Spleen (tissue), 11 donors: ENCODE measurements at regions not wholly inside any gene's neighbourhood (a gene's known extent, or its start where the extent isn't known, plus 50 kb on each side); places are given as distances from the start of the nearest gene placed in this dataset.
"Not testable (repeated sequence)": the region's sequence is repeated elsewhere in the genome, so short reads cannot be mapped to it uniquely, and the experiment has no call there.

Source experiments
- DNase-seq: peaks from one replicate; pipeline ENCODE4 v3.0.0-alpha.2; 2020
- H3K27ac ChIP-seq, 8 donors: fragments of 200-600 bp; sonication (generic) in 7 of 8; 1 replicate in 4 of 8; 2 replicates in 4 of 8; pipeline versions ENCODE4 v1.5.0 to v1.8.0; 2016 to 2021; ENCODE audit warnings: inconsistent platforms in 4 of 8, mild to moderate bottlenecking in 4 of 8, moderate library complexity in 1 of 8
- H3K27me3 ChIP-seq, 7 donors: fragments of 200-600 bp; sonication (generic) in 6 of 7; replicated peaks in 1 of 7; 1 replicate in 4 of 7; 2 replicates in 3 of 7; pipeline versions ENCODE4 v1.5.0 to v1.8.0; 2016 to 2021; ENCODE audit warnings: inconsistent platforms in 3 of 7, mild to moderate bottlenecking in 1 of 7
- H3K36me3 ChIP-seq, 6 donors: fragments of 200-600 bp; sonication (generic) in 5 of 6; 1 replicate in 4 of 6; 2 replicates in 2 of 6; pipeline versions ENCODE4 v1.5.0 to v1.8.0; 2016 to 2021; ENCODE audit warnings: inconsistent platforms in 2 of 6
- H3K4me1 ChIP-seq, 6 donors: fragments of 200-600 bp; sonication (generic) in 5 of 6; 1 replicate in 3 of 6; 2 replicates in 3 of 6; pipeline versions ENCODE4 v1.5.0 to v1.8.0; 2016 to 2021; ENCODE audit warnings: inconsistent platforms in 3 of 6
- H3K4me3 ChIP-seq, 8 donors: fragments of 200-600 bp; sonication (generic) in 7 of 8; 1 replicate in 4 of 8; 2 replicates in 4 of 8; pipeline versions ENCODE4 v1.5.0 to v1.8.0; 2016 to 2021; ENCODE audit warnings: inconsistent platforms in 4 of 8, mild to moderate bottlenecking in 4 of 8, moderate library complexity in 2 of 8
- H3K9me3 ChIP-seq, 8 donors: fragments of 200-600 bp; sonication (generic) in 7 of 8; 1 replicate in 4 of 8; 2 replicates in 4 of 8; pipeline versions ENCODE4 v1.5.0 to v1.8.0; 2016 to 2021; ENCODE audit warnings: inconsistent platforms in 4 of 8
- CTCF ChIP-seq, 11 experiments: fragments of 200-600 bp in 7 of 11; fragments of 450-650 bp in 4 of 11; sonication (generic) in 4 of 11; IDR thresholded peaks in 8 of 11; conservative IDR thresholded peaks in 3 of 11; 1 replicate in 7 of 11; 2 replicates in 4 of 11; pipeline versions ENCODE4 v1.4.0 to v1.8.0; 2016 to 2021; ENCODE audit warnings: antibody characterized with exemption in 11 of 11, inconsistent platforms in 4 of 11, mild to moderate bottlenecking in 1 of 11
- POLR2A ChIP-seq, 3 donors: fragments of 450-650 bp; IDR thresholded peaks; one replicate each; pipeline ENCODE4 v1.5.1; 2017; ENCODE audit warnings: antibody characterized with exemption in 3 of 3, mild to moderate bottlenecking in 1 of 3
- POLR2AphosphoS5 ChIP-seq, 3 donors: sonication (generic); formaldehyde crosslinking; IDR thresholded peaks; one replicate each; pipeline ENCODE4 v1.5.1; 2017; ENCODE audit warnings: antibody characterized with exemption in 3 of 3
- WGBS, 5 donors: extraction: QIAGEN DNeasy Blood & Tissue Kit in 3 of 5; methylation state at CpG; one replicate each; pipeline versions ENCODE4 v1.1.5 to v1.1.7; 2013 to 2018; 5-methylcytosine and 5-hydroxymethylcytosine counted together
- intact Hi-C: fragments of 100-400 bp; cut with DNase I; formaldehyde crosslinking; loops from one replicate; pipeline ENCODE4 v1.15.0; 2023; ENCODE audit warnings: low total_unique reads
- donor health status: healthy with polysubstance abuse.
- donor health status: DM: no; HTN: no; CAD: no; lungs with moderate emphysema.
- donor health status: DM: no; HTN: no; CAD: no.
- donor health status: Bipolar disorder and iron deficiency.
- donor health status: healthy.
- donor health status: DM: no; HTN: no; CAD: no.
- donor health status: DM: yes; HTN: yes; CAD: no.

DNA sequence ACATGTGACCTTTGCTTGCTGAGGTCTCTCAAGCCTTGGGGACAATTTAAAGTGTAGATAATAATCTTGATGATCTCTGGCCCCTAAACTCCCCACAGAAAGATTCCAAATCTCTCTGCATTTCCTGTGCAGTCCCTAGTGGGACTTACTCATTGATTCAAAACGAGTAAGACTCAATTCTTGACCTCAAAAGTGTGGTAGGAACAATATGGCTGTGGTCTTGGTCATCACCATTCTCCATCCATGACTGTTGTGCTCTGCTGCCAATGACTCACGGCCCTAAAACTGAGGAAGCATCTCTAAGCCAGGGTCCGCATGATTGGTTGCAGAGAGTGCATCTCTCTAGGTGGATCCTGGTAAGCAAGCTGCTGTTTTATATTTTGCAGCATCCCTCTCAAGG lies 268.0 kb downstream of the PTGER3 start:
- Histone ChIP-seq H3K9me3 (no peaks in the 10 kb centered on the region), H3K4me3 (no peak overlapping the region), H3K27me3 (no peaks in the 10 kb centered on the region), H3K36me3 (no peaks in the 10 kb centered on the region), H3K4me1 (no peaks in the 10 kb centered on the region), H3K27ac (no peak overlapping the region)
- WGBS, 5 donors: 62 to 77% (median 70%) methylated on average over 3 of the region's 3 CpGs
- TF ChIP-seq CTCF (IDR thresholded peaks at IDR 0.05 in 8 of 11, conservative IDR thresholded peaks at IDR 0.05 in 3 of 11): no peak
- no peak for TF ChIP-seq POLR2A (IDR thresholded peaks at IDR 0.05)
- no peak for TF ChIP-seq POLR2AphosphoS5 (IDR thresholded peaks at IDR 0.05)
- intact Hi-C loops: no loop called here
- no peak for DNase-seq

- Histone ChIP-seq H3K9me3 (no peaks in the 10 kb centered on the region), H3K36me3 (no peaks in the 10 kb centered on the region), H3K27me3 (no peaks in the 10 kb centered on the region), H3K27ac (no peak overlapping the region), H3K4me3 (no peak overlapping the region), H3K4me1 (no peaks in the 10 kb centered on the region)
- intact Hi-C loops: no loop called here
- WGBS, 5 donors: 68 to 96% (median 79%) methylated on average over 1 of the region's 1 CpG
- TF ChIP-seq POLR2A (IDR thresholded peaks at IDR 0.05) (no peak), CTCF (IDR thresholded peaks at IDR 0.05 in 8 of 11, conservative IDR thresholded peaks at IDR 0.05 in 3 of 11) (no peak), POLR2AphosphoS5 (IDR thresholded peaks at IDR 0.05) (no peak)
- no peak for DNase-seq
Measured at GRCh38 chr1:70785287-70785686, 262.3 kb downstream of the PTGER3 start.

DNA sequence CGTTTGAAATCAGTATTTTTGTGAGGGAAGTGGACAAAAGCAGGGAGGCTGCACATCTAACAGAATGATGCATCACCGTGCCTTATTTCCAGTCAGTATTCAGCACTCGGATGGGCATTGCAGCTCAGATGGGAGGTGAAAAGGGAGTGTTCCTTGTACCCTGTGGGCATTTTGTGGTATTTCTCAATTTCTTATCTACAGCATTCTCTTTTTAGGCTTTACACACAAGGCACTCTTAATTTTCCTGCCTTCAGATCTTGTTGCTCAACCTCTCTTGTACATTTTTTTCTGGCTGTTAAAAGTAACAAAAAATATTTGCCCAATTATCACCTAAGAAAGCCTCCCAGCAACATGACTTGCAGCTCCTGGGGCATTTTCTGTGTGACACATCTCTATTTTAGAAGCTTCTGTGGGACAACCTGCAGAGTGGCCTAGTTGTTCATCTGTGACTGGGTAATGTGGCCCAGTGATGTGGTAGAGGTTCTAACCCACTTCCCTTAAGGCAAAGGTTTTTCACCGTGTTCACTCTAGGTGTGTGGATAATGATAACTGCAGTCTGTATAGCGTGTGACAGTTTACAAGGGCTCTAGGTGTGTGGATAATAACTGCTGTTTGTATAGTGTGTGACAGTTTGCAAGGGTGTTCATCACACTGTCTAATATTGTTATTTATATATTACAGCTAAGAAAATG lies 257.2 kb downstream of the PTGER3 start:
- DNase-seq: no peak

GRCh38 chr1:70795064-70795463 lies 252.6 kb downstream of the PTGER3 start:
- H3K27me3 ChIP-seq, DNase-seq, H3K27ac ChIP-seq, H3K36me3 ChIP-seq, intact Hi-C loops, H3K4me1 ChIP-seq, H3K4me3 ChIP-seq: not testable (repeated sequence)
- H3K9me3 ChIP-seq: peaks cover 0 to 19% (median 1%) of the 10 kb centered on the region in 8 donors
- WGBS, 5 donors: 68 to 90% (median 69%) methylated on average over 1 of the region's 1 CpG

More for the DNA sequence above, 257.2 kb downstream of the PTGER3 start:
- Histone ChIP-seq H3K27ac (no peak overlapping the region), H3K4me1 (no peaks in the 10 kb centered on the region), H3K4me3 (no peak overlapping the region), H3K27me3 (no peaks in the 10 kb centered on the region), H3K9me3 (peaks cover 0 to 3% (median 0%) of the 10 kb centered on the region in 8 donors), H3K36me3 (no peaks in the 10 kb centered on the region)
- intact Hi-C loops: no loop called here
- 64 to 81% (median 75%) methylated on average over 5 of the region's 5 CpGs for WGBS, 5 donors
- no peak for TF ChIP-seq POLR2AphosphoS5 (IDR thresholded peaks at IDR 0.05)
- no peak for TF ChIP-seq CTCF (IDR thresholded peaks at IDR 0.05 in 8 of 11, conservative IDR thresholded peaks at IDR 0.05 in 3 of 11)
- no peak for TF ChIP-seq POLR2A (IDR thresholded peaks at IDR 0.05)

DNA sequence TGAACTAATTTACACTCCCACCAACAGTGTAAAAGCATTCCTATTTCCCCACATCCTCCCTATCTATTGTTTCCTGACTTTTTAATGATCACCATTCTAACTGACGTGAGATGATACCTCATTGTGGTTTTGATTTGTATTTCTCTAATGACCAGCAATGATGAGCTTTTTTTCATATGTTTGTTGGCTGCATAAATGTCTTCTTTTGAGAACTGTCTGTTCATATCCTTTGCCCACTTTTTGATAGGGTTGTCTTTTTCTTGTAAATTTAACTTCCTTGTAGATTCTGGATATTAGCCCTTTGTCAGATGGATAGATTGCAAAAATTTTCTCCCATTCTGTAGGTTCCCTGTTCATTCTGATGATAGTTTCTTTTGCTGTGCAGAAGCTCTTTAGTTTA lies 251.3 kb downstream of the PTGER3 start:
- H3K36me3 ChIP-seq, H3K4me1 ChIP-seq, H3K4me3 ChIP-seq, intact Hi-C loops, DNase-seq, H3K27ac ChIP-seq, H3K27me3 ChIP-seq: not testable (repeated sequence)
- peaks cover 0 to 19% (median 1%) of the 10 kb centered on the region in 8 donors for H3K9me3 ChIP-seq
- WGBS, 5 donors: 86 to 93% (median 88%) methylated on average over 1 of the region's 1 CpG

DNA sequence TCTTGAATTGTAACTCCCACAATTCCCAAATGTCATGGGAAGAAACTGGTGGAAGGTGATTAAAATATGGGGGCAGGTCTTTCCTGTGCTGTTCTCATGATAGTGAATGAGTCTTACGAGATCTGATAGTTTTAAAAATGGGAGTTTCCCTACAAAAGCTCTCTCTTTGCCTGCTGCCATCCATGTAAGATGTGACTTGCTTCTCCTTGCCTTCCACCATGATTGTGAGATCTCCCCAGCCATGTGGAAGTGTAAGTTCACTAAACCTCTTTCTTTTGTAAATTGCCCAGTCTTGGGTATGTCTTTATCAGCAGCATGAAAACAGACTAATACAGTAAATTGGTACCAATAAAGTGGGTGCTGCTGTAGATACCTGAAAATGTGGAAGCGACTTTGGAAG lies 245.0 kb downstream of the PTGER3 start:
- H3K36me3 ChIP-seq, H3K4me1 ChIP-seq, DNase-seq, intact Hi-C loops, H3K27ac ChIP-seq, H3K27me3 ChIP-seq, H3K4me3 ChIP-seq: not testable (repeated sequence)
- WGBS, 5 donors: 72 to 89% (median 76%) methylated on average over 2 of the region's 2 CpGs
- H3K9me3 ChIP-seq: peaks cover 0 to 32% (median 12%) of the 10 kb centered on the region in 8 donors
